ENCODE measurements at regions not wholly inside any gene's neighbourhood (a gene's known extent, or its start where the extent isn't known, plus 50 kb on each side); places are given as distances from the start of the nearest gene placed in this dataset.

- TF ChIP-seq POLR2A (IDR thresholded peaks at IDR 0.05; ENCODE audit: low read length) = no peak
- TF ChIP-seq GATA1 (IDR thresholded peaks at IDR 0.05; ENCODE audit: low read depth, low read length) = no peak
Observed at GRCh38 chr5:56410696-56411095, 177.6 kb upstream of the ANKRD55 start.

Data from erythroblast (primary cell).